NCI-H1105 (cell line): ENCODE measurements at regions not wholly inside any gene's neighbourhood (a gene's known extent, or its start where the extent isn't known, plus 50 kb on each side); places are given as distances from the start of the nearest gene placed in this dataset.

ENCODE experiments used
- DNase-seq: peaks from one replicate; lab custom pipeline; 2025; lab: John Stamatoyannopoulos, UW

- no peak for DNase-seq
Observed at GRCh38 chr21:38885909-38886308, 80.2 kb downstream of the ETS2 start.

- no peak for DNase-seq
Observed at GRCh38 chr21:38884440-38884839, 78.7 kb downstream of the ETS2 start.

GRCh38 chr21:38883142-38883541, 77.4 kb downstream of the ETS2 start:
- DNase-seq = no peak

GRCh38 chr21:38881131-38881530, 75.4 kb downstream of the ETS2 start:
- no peak for DNase-seq

- DNase-seq = no peak
Observed at GRCh38 chr21:38880577-38880966, 74.8 kb downstream of the ETS2 start.

GRCh38 chr21:38879912-38880576, 74.3 kb downstream of the ETS2 start:
- DNase-seq = no peak

- DNase-seq = no peak
Observed at GRCh38 chr21:38878379-38879179, 72.8 kb downstream of the ETS2 start.

GRCh38 chr21:38875694-38876492, 70.2 kb downstream of the ETS2 start:
- DNase-seq = no peak
